ENCODE measurements at regions not wholly inside any gene's neighbourhood (a gene's known extent, or its start where the extent isn't known, plus 50 kb on each side); places are given as distances from the start of the nearest gene placed in this dataset.
"Not testable (repeated sequence)": the region's sequence is repeated elsewhere in the genome, so short reads cannot be mapped to it uniquely, and the experiment has no call there.

DNA sequence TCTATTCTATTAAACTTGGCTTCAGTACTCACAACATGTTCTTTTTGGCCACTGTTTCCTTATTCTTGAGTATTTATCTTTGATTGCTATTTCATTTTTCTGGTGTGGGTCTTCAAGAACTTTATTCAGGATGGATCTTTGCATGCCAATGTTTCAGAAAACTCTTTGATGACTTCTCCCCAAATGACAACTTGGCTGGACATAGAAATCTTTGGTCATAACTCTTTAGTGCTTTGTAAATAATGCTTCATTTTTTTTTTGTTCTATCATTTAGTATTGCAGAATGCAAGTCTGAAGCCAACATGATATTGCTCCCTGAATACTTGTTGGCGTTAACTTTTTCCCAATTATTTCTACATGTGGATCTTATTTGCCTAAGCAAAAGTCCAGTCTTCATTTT, 103.6 kb upstream of the HS3ST2 start:
- peaks cover 0 to 8% of the 10 kb centered on the region in 2 donors for H3K4me1 ChIP-seq
- H3K4me3 ChIP-seq = no peak overlapping the region
- H3K9me3 ChIP-seq = peaks cover 11 to 16% of the 10 kb centered on the region in 2 donors
- no peak overlapping the region for H3K27ac ChIP-seq
- H3K36me3 ChIP-seq = no peaks in the 10 kb centered on the region
- no peak for DNase-seq (ENCODE audit: low spot score in 2 of 2)
- H3K27me3 ChIP-seq = no peaks in the 10 kb centered on the region
- TF ChIP-seq, protein P1, sequence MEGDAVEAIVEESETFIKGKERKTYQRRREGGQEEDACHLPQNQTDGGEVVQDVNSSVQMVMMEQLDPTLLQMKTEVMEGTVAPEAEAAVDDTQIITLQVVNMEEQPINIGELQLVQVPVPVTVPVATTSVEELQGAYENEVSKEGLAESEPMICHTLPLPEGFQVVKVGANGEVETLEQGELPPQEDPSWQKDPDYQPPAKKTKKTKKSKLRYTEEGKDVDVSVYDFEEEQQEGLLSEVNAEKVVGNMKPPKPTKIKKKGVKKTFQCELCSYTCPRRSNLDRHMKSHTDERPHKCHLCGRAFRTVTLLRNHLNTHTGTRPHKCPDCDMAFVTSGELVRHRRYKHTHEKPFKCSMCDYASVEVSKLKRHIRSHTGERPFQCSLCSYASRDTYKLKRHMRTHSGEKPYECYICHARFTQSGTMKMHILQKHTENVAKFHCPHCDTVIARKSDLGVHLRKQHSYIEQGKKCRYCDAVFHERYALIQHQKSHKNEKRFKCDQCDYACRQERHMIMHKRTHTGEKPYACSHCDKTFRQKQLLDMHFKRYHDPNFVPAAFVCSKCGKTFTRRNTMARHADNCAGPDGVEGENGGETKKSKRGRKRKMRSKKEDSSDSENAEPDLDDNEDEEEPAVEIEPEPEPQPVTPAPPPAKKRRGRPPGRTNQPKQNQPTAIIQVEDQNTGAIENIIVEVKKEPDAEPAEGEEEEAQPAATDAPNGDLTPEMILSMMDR (IDR thresholded peaks at IDR 0.05) = no peak
- intact Hi-C loops (cut with DNase I) = no loop called here

DNA sequence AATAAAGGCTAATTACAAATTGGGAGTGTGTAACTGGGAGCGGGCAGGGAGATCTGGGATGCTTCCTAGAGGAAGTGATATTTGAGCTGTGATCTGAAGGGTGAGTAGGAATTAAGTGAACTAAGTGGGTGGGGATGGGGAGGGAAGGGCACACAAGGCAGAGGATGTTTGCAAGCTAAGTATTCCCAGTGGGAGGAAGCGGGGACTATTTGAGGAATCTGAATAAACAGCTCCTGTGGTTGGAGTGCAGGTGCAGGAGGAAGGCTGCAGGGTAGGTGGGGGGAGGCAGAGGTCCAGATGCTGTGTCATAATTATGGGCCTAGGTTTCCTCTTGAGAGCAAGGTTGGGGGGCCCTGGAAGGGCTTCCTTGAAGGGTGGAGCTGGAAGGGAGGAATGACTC, 102.1 kb upstream of the HS3ST2 start:
- intact Hi-C loops (cut with DNase I) = no loop called here
- TF ChIP-seq, protein P1 (IDR thresholded peaks at IDR 0.05) = no peak
- Histone ChIP-seq H3K4me1 (no peaks in the 10 kb centered on the region), H3K36me3 (no peaks in the 10 kb centered on the region), H3K9me3 (peaks cover 11 to 16% of the 10 kb centered on the region in 2 donors), H3K4me3 (no peak overlapping the region), H3K27me3 (no peaks in the 10 kb centered on the region), H3K27ac (no peak overlapping the region)
- DNase-seq (ENCODE audit: low spot score in 2 of 2) = no peak

DNA sequence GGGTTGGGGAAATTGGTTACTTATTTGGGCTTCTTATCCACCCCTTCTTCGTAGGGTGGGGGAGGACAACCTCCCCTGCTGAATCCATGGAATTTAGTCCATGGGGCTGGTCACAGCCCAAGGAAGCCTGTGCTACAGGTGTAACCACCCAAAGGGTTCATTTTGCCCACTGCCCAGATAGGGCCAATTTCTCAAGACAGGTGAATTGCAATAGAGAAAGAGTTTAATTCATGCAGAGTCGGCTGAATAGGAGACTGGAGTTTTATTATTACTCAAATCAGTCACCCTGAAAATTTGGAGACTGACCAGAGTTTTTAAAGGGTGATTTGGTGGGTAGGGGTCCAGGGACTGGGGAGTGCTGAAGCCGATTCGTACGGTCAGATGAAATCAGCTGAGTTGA, 101.5 kb upstream of the HS3ST2 start:
- no peaks in the 10 kb centered on the region for H3K27me3 ChIP-seq
- DNase-seq (ENCODE audit: low spot score in 2 of 2) = no peak
- TF ChIP-seq, protein P1 (IDR thresholded peaks at IDR 0.05) = no peak
- intact Hi-C loops (cut with DNase I) = no loop called here
- H3K4me1 ChIP-seq = no peaks in the 10 kb centered on the region
- no peaks in the 10 kb centered on the region for H3K36me3 ChIP-seq
- H3K9me3 ChIP-seq = peaks cover 11 to 16% of the 10 kb centered on the region in 2 donors
- no peak overlapping the region for H3K4me3 ChIP-seq
- no peak overlapping the region for H3K27ac ChIP-seq

DNA sequence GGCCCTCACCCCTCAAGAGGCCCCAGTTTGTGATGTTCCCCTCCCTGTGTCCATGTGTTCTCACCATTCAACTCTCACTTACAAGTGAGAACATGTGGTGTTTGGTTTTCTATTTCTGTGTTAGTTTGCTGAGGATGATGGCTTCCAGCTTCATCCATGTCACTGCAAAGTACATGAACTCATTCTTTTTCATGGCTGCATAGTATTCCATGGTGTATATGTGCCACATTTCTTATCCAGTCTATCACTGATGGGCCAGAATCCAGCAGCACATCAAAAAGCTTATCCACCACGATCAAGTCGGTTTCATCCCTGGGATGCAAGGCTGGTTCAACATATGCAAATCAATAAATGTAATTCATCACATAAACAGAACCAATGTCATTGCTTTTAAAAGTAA, 95.4 kb upstream of the HS3ST2 start:
- H3K4me3 ChIP-seq; DNase-seq (ENCODE audit: low spot score in 2 of 2); H3K27me3 ChIP-seq; H3K27ac ChIP-seq; H3K36me3 ChIP-seq; H3K9me3 ChIP-seq; intact Hi-C loops (cut with DNase I); H3K4me1 ChIP-seq: not testable (repeated sequence)

DNA sequence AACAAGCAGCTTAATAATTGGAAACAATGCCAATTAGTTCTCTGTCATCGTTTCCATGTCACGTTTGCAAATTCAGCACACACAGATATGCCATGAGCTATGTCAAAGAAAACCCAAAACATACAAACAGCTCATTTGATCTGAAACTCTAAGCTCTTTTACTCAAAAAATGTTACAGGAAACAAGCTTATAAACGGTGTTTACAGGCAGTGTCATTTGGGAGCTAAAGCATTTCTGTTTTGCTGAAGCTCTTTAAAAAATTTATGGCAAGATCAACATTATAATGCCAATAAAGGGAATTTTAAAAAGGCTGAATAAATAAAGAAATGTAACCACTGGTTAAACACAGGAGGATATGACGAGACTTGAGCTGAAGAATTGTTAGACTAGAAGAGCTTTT, 94.0 kb upstream of the HS3ST2 start:
- no peak overlapping the region for H3K4me3 ChIP-seq
- H3K27me3 ChIP-seq = no peaks in the 10 kb centered on the region
- intact Hi-C loops (cut with DNase I) = no loop called here
- no peak for DNase-seq (ENCODE audit: low spot score in 2 of 2)
- no peaks in the 10 kb centered on the region for H3K9me3 ChIP-seq
- no peaks in the 10 kb centered on the region for H3K36me3 ChIP-seq
- TF ChIP-seq, protein P1 (IDR thresholded peaks at IDR 0.05) = no peak
- H3K27ac ChIP-seq = no peak overlapping the region
- H3K4me1 ChIP-seq = no peaks in the 10 kb centered on the region

DNA sequence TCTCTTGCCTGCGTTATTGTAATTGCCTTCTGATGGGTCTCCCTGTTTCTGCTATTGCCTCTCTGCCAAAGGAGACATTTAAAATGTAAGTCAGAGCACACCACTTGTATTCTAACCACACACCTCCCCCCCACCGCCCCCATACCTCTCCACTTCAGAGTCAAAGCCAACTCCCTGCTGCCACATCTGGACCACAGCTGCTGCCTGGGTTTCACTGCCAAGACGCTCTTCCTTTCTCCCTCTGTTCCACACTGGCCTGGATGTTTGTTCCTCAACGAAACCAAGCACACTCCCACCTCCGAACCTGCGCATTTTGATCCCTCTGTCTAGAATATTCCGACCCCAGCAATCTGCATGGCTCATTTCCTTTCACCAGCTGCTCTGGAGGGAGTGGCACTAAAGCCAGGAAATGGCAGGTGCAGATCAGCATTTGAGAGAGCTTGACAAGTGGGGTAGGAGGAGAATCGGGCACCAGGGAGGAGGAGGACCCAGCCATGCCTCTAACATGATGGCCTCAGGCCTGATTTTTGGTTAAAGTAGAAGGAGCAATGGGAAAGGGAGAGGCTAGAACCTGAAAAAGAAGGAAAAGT, 92.4 kb upstream of the HS3ST2 start:
- Histone ChIP-seq H3K4me1 (no peaks in the 10 kb centered on the region), H3K27me3 (no peaks in the 10 kb centered on the region), H3K36me3 (no peaks in the 10 kb centered on the region), H3K9me3 (no peaks in the 10 kb centered on the region), H3K4me3 (no peak overlapping the region), H3K27ac (no peak overlapping the region)
- TF ChIP-seq, protein P1 (IDR thresholded peaks at IDR 0.05) = no peak
- intact Hi-C loops (cut with DNase I) = no loop called here
- DNase-seq (ENCODE audit: low spot score in 2 of 2) = no peak

DNA sequence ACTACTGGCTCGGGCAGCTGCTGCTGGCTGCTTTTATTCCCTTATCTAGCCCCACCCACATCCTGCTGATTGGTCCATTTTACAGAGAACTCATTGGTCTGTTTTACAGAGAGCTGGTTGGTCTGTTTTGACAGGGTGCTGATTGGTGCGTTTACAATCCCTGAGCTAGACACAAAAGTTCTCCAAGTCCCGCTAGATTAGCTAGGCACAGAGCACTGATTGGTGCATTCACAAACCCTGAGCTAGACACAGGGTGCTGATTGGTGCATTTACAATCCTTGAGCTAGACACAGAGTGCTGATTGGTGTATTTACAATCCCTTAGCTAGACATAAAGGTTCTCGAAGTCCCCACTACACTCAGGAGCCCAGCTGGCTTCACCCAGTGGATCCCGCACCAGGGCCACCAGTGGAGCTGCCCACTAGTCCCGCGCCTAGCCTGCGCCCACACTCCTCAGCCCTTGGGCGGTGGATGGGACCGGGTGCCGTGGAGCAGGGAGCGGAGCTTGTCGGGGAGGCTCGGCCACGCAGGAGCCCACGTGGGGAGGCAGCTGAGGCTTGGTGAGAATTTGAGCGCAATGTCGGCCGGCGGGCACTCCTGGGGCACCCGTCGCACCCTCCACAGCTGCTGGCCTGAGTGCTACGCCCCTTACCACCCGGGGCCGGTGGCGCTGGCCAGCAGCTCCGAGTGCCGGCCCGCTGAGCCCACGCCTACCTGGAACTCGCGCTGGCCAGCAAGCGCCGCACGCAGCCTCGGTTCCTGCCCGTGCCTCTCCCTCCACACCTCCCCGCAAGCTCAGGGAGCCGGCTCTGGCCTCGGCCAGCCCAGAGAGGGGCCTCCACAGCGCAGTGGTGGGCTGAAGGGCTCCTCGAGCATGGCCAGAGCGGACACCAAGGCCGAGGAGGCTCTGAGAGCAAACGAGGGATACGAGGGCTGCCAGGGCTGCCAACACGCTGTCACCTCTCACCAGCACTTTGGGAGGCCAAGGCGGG, 91.1 kb upstream of the HS3ST2 start:
- H3K27ac ChIP-seq; H3K9me3 ChIP-seq; H3K4me3 ChIP-seq; H3K4me1 ChIP-seq; H3K27me3 ChIP-seq; DNase-seq (ENCODE audit: low spot score in 2 of 2); H3K36me3 ChIP-seq; intact Hi-C loops (cut with DNase I): not testable (repeated sequence)
